HCT116 (cell line): ENCODE measurements at regions not wholly inside any gene's neighbourhood (a gene's known extent, or its start where the extent isn't known, plus 50 kb on each side); places are given as distances from the start of the nearest gene placed in this dataset.
"Not testable (repeated sequence)": the region's sequence is repeated elsewhere in the genome, so short reads cannot be mapped to it uniquely, and the experiment has no call there.

Experiments
- ATF3 ChIP-seq: IDR thresholded peaks from 2 replicates; pipeline ENCODE4 v1.6.1; 2012
- CEBPB ChIP-seq: IDR thresholded peaks from 2 replicates; pipeline ENCODE4 v1.6.1; 2012; ENCODE audit warnings: low read depth
- EZH2phosphoT487 ChIP-seq: fragments of 200-600 bp; IDR thresholded peaks from 2 replicates; pipeline ENCODE4 v1.6.1; 2018; ENCODE audit warnings: antibody characterized with exemption, borderline replicate concordance
- JUND ChIP-seq: IDR thresholded peaks from 2 replicates; pipeline ENCODE4 v1.6.1; 2012
- POLR2A ChIP-seq: IDR thresholded peaks from 2 replicates; pipeline ENCODE4 v1.7.0; 2011; ENCODE audit warnings: borderline replicate concordance; ENCODE audit not compliant: insufficient read depth, insufficient read length; ENCODE audit errors: extremely low read depth
- POLR2AphosphoS5 ChIP-seq: IDR thresholded peaks from 2 replicates; pipeline ENCODE4 v1.6.1; 2011; ENCODE audit warnings: mild to moderate bottlenecking, low read depth, low read length, moderate library complexity
- SP1 ChIP-seq: IDR thresholded peaks from 2 replicates; pipeline ENCODE4 v1.6.1; 2012; ENCODE audit warnings: low read depth
- SRF ChIP-seq: IDR thresholded peaks from 2 replicates; pipeline ENCODE4 v1.6.1; 2012; ENCODE audit warnings: low read depth
- TCF7L2 ChIP-seq: IDR thresholded peaks from 2 replicates; pipeline ENCODE4 v1.7.0; 2011; ENCODE audit warnings: borderline replicate concordance, inconsistent platforms; ENCODE audit not compliant: insufficient read depth, insufficient read length; ENCODE audit errors: extremely low read depth
- ZFX ChIP-seq: fragments of 450-650 bp; IDR thresholded peaks from 2 replicates; pipeline ENCODE4 v1.6.1; 2017
- ZNF274 ChIP-seq: fragments of 200-500 bp; sonication (Bioruptor generic); IDR thresholded peaks from 2 replicates; pipeline ENCODE4 v1.6.1; 2014; ENCODE audit warnings: mild to moderate bottlenecking, low read depth, low read length, inconsistent platforms
- TF ChIP-seq, protein P1 (sequence below), 3 experiments: fragments of 200-600 bp in 1 of 3; sonication (generic) in 1 of 3; IDR thresholded peaks in 2 of 3; conservative IDR thresholded peaks in 1 of 3; 2 replicates each; pipeline ENCODE4 v1.5.1; 2012 to 2017; ENCODE audit warnings: low read depth in 2 of 3, low read length in 2 of 3, antibody characterized with exemption in 1 of 3, borderline replicate concordance in 1 of 3, control low read depth in 1 of 3, mild to moderate bottlenecking in 1 of 3, mixed read lengths in 1 of 3, mixed run types in 1 of 3, moderate library complexity in 1 of 3; ENCODE audit not compliant: insufficient read depth in 1 of 3
- TF ChIP-seq, protein P2 (sequence below): IDR thresholded peaks from 2 replicates; pipeline ENCODE4 v1.6.1; 2012
- TF ChIP-seq, protein P3 (sequence below): IDR thresholded peaks from 2 replicates; pipeline ENCODE4 v1.6.1; 2012; ENCODE audit warnings: low read depth

DNA sequence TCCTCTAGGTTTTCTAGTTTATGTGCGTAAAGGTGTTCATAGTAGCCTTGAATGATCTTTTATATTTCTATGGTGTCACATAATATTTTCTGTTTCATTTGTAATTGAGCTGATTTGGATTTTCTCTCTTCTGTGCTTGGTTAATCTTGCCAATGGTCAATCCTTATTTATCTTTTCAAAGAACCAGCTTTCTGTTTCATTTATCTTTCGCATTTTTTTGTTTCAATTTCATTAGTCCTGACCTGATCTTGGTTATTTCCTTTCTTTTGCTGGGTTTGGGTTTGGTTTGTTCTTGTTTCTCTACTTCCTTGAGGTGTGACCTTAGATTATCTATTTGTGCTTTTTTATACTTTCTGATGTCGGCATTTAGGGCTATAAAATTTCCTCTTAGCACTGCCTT lies 304.4 kb upstream of the CHRM3 start:
- TF ChIP-seq, protein P1, sequence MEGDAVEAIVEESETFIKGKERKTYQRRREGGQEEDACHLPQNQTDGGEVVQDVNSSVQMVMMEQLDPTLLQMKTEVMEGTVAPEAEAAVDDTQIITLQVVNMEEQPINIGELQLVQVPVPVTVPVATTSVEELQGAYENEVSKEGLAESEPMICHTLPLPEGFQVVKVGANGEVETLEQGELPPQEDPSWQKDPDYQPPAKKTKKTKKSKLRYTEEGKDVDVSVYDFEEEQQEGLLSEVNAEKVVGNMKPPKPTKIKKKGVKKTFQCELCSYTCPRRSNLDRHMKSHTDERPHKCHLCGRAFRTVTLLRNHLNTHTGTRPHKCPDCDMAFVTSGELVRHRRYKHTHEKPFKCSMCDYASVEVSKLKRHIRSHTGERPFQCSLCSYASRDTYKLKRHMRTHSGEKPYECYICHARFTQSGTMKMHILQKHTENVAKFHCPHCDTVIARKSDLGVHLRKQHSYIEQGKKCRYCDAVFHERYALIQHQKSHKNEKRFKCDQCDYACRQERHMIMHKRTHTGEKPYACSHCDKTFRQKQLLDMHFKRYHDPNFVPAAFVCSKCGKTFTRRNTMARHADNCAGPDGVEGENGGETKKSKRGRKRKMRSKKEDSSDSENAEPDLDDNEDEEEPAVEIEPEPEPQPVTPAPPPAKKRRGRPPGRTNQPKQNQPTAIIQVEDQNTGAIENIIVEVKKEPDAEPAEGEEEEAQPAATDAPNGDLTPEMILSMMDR (IDR thresholded peaks at IDR 0.05 in 2 of 3, conservative IDR thresholded peaks at IDR 0.05 in 1 of 3; ENCODE audit: borderline replicate concordance in 1 of 3, insufficient read depth in 1 of 3, low read depth in 2 of 3, low read length in 2 of 3), result not testable (repeated sequence)
- not testable (repeated sequence) for TF ChIP-seq ZNF274, CEBPB, POLR2A, ATF3, POLR2AphosphoS5, ZFX, SRF, EZH2phosphoT487, SP1, TCF7L2, JUND
- TF ChIP-seq, protein P2, sequence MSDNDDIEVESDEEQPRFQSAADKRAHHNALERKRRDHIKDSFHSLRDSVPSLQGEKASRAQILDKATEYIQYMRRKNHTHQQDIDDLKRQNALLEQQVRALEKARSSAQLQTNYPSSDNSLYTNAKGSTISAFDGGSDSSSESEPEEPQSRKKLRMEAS, result not testable (repeated sequence)
- TF ChIP-seq, protein P3, sequence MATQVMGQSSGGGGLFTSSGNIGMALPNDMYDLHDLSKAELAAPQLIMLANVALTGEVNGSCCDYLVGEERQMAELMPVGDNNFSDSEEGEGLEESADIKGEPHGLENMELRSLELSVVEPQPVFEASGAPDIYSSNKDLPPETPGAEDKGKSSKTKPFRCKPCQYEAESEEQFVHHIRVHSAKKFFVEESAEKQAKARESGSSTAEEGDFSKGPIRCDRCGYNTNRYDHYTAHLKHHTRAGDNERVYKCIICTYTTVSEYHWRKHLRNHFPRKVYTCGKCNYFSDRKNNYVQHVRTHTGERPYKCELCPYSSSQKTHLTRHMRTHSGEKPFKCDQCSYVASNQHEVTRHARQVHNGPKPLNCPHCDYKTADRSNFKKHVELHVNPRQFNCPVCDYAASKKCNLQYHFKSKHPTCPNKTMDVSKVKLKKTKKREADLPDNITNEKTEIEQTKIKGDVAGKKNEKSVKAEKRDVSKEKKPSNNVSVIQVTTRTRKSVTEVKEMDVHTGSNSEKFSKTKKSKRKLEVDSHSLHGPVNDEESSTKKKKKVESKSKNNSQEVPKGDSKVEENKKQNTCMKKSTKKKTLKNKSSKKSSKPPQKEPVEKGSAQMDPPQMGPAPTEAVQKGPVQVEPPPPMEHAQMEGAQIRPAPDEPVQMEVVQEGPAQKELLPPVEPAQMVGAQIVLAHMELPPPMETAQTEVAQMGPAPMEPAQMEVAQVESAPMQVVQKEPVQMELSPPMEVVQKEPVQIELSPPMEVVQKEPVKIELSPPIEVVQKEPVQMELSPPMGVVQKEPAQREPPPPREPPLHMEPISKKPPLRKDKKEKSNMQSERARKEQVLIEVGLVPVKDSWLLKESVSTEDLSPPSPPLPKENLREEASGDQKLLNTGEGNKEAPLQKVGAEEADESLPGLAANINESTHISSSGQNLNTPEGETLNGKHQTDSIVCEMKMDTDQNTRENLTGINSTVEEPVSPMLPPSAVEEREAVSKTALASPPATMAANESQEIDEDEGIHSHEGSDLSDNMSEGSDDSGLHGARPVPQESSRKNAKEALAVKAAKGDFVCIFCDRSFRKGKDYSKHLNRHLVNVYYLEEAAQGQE, result not testable (repeated sequence)
